DMS53 treated with DMSO at 0.1 percent for 48 hours (cell line): ENCODE measurements at regions not wholly inside any gene's neighbourhood (a gene's known extent, or its start where the extent isn't known, plus 50 kb on each side); places are given as distances from the start of the nearest gene placed in this dataset.
"Not testable (repeated sequence)": the region's sequence is repeated elsewhere in the genome, so short reads cannot be mapped to it uniquely, and the experiment has no call there.

ENCODE experiments used
- DNase-seq: peaks from one replicate; lab custom pipeline; 2025; ENCODE audit not compliant: unreplicated experiment; lab: John Stamatoyannopoulos, UW

GRCh38 chr5:97575322-97575721, 392.3 kb upstream of the RIOK2 start:
- no peak for DNase-seq

GRCh38 chr5:97576956-97577355, 393.9 kb upstream of the RIOK2 start:
- DNase-seq = no peak

- DNase-seq = not testable (repeated sequence)
These were observed 396.9 kb upstream of the RIOK2 start for GRCh38 chr5:97579977-97580376.

- DNase-seq = no peak
These were observed 397.7 kb upstream of the RIOK2 start for GRCh38 chr5:97580746-97581145.

- no peak for DNase-seq
These were observed 408.7 kb upstream of the RIOK2 start for GRCh38 chr5:97591781-97592180.

- no peak for DNase-seq
These were observed 417.4 kb upstream of the RIOK2 start for GRCh38 chr5:97600486-97600885.

- no peak for DNase-seq
These were observed 418.6 kb upstream of the RIOK2 start for GRCh38 chr5:97601651-97602050.

- DNase-seq = no peak
These were observed 423.5 kb upstream of the RIOK2 start for GRCh38 chr5:97606531-97606930.

- DNase-seq = no peak
These were observed 425.5 kb upstream of the RIOK2 start for GRCh38 chr5:97608501-97608900.

GRCh38 chr5:97618721-97619120, 435.7 kb upstream of the RIOK2 start:
- no peak for DNase-seq

- DNase-seq = no peak
These were observed 440.4 kb upstream of the RIOK2 start for GRCh38 chr5:97623441-97623840.

GRCh38 chr5:97624886-97625285, 441.8 kb upstream of the RIOK2 start:
- no peak for DNase-seq

GRCh38 chr5:97627272-97627671, 444.2 kb upstream of the RIOK2 start:
- no peak for DNase-seq

GRCh38 chr5:97628031-97628430, 445.0 kb upstream of the RIOK2 start:
- no peak for DNase-seq

GRCh38 chr5:97628807-97629206, 445.8 kb upstream of the RIOK2 start:
- DNase-seq = no peak

GRCh38 chr5:97629276-97629675, 446.2 kb upstream of the RIOK2 start:
- no peak for DNase-seq

GRCh38 chr5:97635553-97635952, 452.5 kb upstream of the RIOK2 start:
- DNase-seq = no peak

GRCh38 chr5:97636766-97637165, 453.7 kb upstream of the RIOK2 start:
- no peak for DNase-seq

GRCh38 chr5:97641081-97641480, 458.0 kb upstream of the RIOK2 start:
- DNase-seq = no peak

- no peak for DNase-seq
These were observed 461.2 kb upstream of the RIOK2 start for GRCh38 chr5:97644206-97644605.

GRCh38 chr5:97644896-97645295, 461.8 kb upstream of the RIOK2 start:
- DNase-seq = no peak

- no peak for DNase-seq
These were observed 474.2 kb upstream of the RIOK2 start for GRCh38 chr5:97657239-97657638.

GRCh38 chr5:97658116-97658900, 475.3 kb upstream of the RIOK2 start:
- DNase-seq = no peak
